ENCODE measurements at regions not wholly inside any gene's neighbourhood (a gene's known extent, or its start where the extent isn't known, plus 50 kb on each side); places are given as distances from the start of the nearest gene placed in this dataset.

GRCh38 chr6:130661077-130661476 lies 166.1 kb upstream of the SMLR1 start:
- TF ChIP-seq, protein P1, sequence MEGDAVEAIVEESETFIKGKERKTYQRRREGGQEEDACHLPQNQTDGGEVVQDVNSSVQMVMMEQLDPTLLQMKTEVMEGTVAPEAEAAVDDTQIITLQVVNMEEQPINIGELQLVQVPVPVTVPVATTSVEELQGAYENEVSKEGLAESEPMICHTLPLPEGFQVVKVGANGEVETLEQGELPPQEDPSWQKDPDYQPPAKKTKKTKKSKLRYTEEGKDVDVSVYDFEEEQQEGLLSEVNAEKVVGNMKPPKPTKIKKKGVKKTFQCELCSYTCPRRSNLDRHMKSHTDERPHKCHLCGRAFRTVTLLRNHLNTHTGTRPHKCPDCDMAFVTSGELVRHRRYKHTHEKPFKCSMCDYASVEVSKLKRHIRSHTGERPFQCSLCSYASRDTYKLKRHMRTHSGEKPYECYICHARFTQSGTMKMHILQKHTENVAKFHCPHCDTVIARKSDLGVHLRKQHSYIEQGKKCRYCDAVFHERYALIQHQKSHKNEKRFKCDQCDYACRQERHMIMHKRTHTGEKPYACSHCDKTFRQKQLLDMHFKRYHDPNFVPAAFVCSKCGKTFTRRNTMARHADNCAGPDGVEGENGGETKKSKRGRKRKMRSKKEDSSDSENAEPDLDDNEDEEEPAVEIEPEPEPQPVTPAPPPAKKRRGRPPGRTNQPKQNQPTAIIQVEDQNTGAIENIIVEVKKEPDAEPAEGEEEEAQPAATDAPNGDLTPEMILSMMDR (IDR thresholded peaks at IDR 0.05; ENCODE audit: low read depth, low read length): no peak
- no peak for TF ChIP-seq EZH2phosphoT487 (IDR thresholded peaks at IDR 0.05; ENCODE audit: low read depth)

Measured in OCI-LY3 (cell line).